Activated naive CD4-positive, alpha-beta T cell treated with anti-CD3 and anti-CD28 coated beads for 36 hours (primary cell): ENCODE measurements at regions not wholly inside any gene's neighbourhood (a gene's known extent, or its start where the extent isn't known, plus 50 kb on each side); places are given as distances from the start of the nearest gene placed in this dataset.

Experiments used
- CTCF ChIA-PET: fragments of 350-600 bp; sonication (Branson Sonifier 250); formaldehyde crosslinking; loops from one replicate; lab custom pipeline; 2021; ENCODE audit warnings: antibody characterized with exemption; lab: Charles Lee
- DNase-seq: peaks from one replicate; pipeline ENCODE4 v3.0.0-alpha.2; 2020
- H3K27ac Mint-ChIP-seq: one replicate; pipeline ENCODE4 v1.8.0; 2021; ENCODE audit warnings: mild to moderate bottlenecking, mixed read lengths
- H3K27me3 Mint-ChIP-seq: one replicate; pipeline ENCODE4 v1.8.0; 2021; ENCODE audit warnings: low read depth, mixed read lengths
- H3K36me3 Mint-ChIP-seq: one replicate; pipeline ENCODE4 v1.8.0; 2021; ENCODE audit warnings: low read depth, mixed read lengths
- H3K4me1 Mint-ChIP-seq: one replicate; pipeline ENCODE4 v1.8.0; 2021; ENCODE audit warnings: low read depth, mixed read lengths
- H3K4me3 Mint-ChIP-seq: one replicate; pipeline ENCODE4 v1.8.0; 2021; ENCODE audit warnings: mild to moderate bottlenecking, moderate library complexity, mixed read lengths
- H3K9me3 Mint-ChIP-seq: one replicate; pipeline ENCODE4 v1.8.0; 2021; ENCODE audit warnings: mixed read lengths
- intact Hi-C: fragments of 100-400 bp; cut with micrococcal nuclease; formaldehyde crosslinking; loops from one replicate; pipeline ENCODE4 v1.15.1; 2023

DNA sequence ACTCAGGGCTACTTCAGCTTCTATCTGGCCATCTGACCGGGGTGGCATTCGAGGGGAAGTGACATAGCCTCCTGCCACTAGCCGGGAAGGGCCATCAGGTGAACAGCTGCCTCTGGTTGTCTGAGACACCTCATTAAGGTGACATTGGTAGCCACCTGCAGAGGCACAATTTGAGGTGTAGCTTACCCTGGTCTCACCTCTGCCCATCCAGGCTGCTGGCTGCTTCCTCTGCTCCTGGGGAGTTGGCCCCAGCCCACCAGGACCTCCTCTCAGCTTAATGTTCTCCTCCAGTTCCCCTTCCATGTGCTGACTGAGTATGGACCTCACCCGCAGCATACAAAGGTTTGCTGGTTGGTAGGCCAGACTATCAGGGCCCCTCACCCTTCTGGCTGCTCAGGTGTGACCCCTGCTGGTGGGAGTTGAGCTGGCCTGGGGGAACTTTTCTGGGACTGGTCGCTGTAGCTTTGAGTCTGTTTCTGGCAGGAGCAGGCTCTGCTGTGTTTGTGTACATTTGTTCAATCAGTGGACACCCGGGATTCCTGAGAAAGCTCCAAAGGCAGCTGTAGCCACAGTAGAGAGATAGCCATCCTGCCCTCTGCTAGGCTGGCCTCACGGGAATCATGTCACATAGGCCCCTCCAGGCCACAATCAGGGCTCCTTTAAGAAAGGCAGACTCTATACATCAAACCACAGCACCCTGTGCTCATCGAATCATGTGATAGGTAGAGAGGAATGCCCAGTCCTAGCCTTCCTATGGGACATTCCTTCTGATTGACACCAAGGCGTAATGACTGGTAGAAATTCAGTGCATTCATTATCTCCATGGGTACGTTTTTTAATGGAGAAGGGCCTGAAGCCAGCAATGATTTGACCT lies 295.1 kb upstream of the PLET1 start:
- Mint-ChIP-seq H3K27ac (no peak overlapping the region), H3K9me3 (no peaks in the 10 kb centered on the region), H3K36me3 (no peaks in the 10 kb centered on the region), H3K27me3 (no peaks in the 10 kb centered on the region), H3K4me3 (no peak overlapping the region), H3K4me1 (peaks cover 2% of the 10 kb centered on the region)
- DNase-seq: peak; percentile 81
- CTCF ChIA-PET: interaction anchor here (0.6 to 4.4 kb wide), 23 partner anchors 9 to 276 kb away, joined by 3 to 37 read pairs (median 5); no protein-coding TSS in a partner anchor
- intact Hi-C loops: loop anchor here (1.0 to 5.0 kb wide), 3 partner anchors 103 to 329 kb away; partner anchors contain the start of gene PTS

- no peak overlapping the region for H3K27ac Mint-ChIP-seq
- no peak overlapping the region for H3K4me3 Mint-ChIP-seq
- DNase-seq: no peak
- H3K9me3 Mint-ChIP-seq: no peaks in the 10 kb centered on the region
- peaks cover 2% of the 10 kb centered on the region for H3K4me1 Mint-ChIP-seq
- H3K27me3 Mint-ChIP-seq: peaks cover 5% of the 10 kb centered on the region
- CTCF ChIA-PET: interaction anchor here (0.7 kb wide), 1 partner anchor 620 kb away, joined by 3 read pairs; no protein-coding TSS in a partner anchor
- intact Hi-C loops: loop anchor here (5.0 kb wide), 1 partner anchor 106 kb away; no protein-coding TSS in a partner anchor
- H3K36me3 Mint-ChIP-seq: no peaks in the 10 kb centered on the region
These were observed 298.0 kb upstream of the PLET1 start for GRCh38 chr11:112558691-112559090.

- no peaks in the 10 kb centered on the region for H3K9me3 Mint-ChIP-seq
- H3K27me3 Mint-ChIP-seq: peaks cover 5% of the 10 kb centered on the region
- intact Hi-C loops: no loop called here
- no peak overlapping the region for H3K4me3 Mint-ChIP-seq
- H3K27ac Mint-ChIP-seq: no peak overlapping the region
- CTCF ChIA-PET: interaction anchor here (0.6 to 2.5 kb wide), 3 partner anchors 8 to 349 kb away, joined by 6 to 12 read pairs (median 7); no protein-coding TSS in a partner anchor
- no peaks in the 10 kb centered on the region for H3K36me3 Mint-ChIP-seq
- no peak for DNase-seq
- H3K4me1 Mint-ChIP-seq: no peaks in the 10 kb centered on the region
These were observed 303.1 kb upstream of the PLET1 start for GRCh38 chr11:112563808-112564207.

GRCh38 chr11:112564228-112564955 lies 303.7 kb upstream of the PLET1 start:
- H3K9me3 Mint-ChIP-seq: no peaks in the 10 kb centered on the region
- no peak overlapping the region for H3K27ac Mint-ChIP-seq
- H3K4me1 Mint-ChIP-seq: no peaks in the 10 kb centered on the region
- no peaks in the 10 kb centered on the region for H3K36me3 Mint-ChIP-seq
- DNase-seq: no peak
- CTCF ChIA-PET: interaction anchor here (0.6 to 2.5 kb wide), 3 partner anchors 9 to 349 kb away, joined by 6 to 12 read pairs (median 7); no protein-coding TSS in a partner anchor
- H3K4me3 Mint-ChIP-seq: no peak overlapping the region
- intact Hi-C loops: no loop called here
- peaks cover 5% of the 10 kb centered on the region for H3K27me3 Mint-ChIP-seq

- peaks cover 7% of the 10 kb centered on the region for H3K27me3 Mint-ChIP-seq
- H3K4me3 Mint-ChIP-seq: no peak overlapping the region
- intact Hi-C loops: no loop called here
- H3K4me1 Mint-ChIP-seq: no peaks in the 10 kb centered on the region
- H3K9me3 Mint-ChIP-seq: no peaks in the 10 kb centered on the region
- CTCF ChIA-PET: interaction anchor here (2.5 kb wide), 1 partner anchor 10 kb away, joined by 12 read pairs; no protein-coding TSS in a partner anchor
- H3K36me3 Mint-ChIP-seq: no peaks in the 10 kb centered on the region
- no peak overlapping the region for H3K27ac Mint-ChIP-seq
- no peak for DNase-seq
These were observed 304.9 kb upstream of the PLET1 start for GRCh38 chr11:112565551-112565950.

DNA sequence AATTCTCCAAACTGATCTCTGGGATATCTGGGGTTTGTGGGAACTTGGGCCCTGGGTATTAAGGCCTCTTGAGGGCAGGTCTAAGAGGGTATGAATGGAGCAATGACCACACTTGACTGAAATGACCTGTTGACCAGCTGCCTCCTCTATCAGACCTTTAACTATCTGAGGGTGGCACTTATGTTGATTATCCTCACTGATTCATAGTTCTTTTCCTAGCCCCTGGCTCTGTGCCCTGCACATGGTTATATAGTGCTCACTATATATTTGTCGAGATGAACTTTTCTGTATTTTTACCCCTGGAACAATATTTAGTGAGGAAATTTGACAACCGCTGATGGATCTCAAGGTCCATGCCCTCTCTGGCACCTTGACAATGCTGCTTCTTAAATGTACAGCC lies 305.5 kb upstream of the PLET1 start:
- H3K27ac Mint-ChIP-seq: no peak overlapping the region
- H3K27me3 Mint-ChIP-seq: peaks cover 7% of the 10 kb centered on the region
- no peaks in the 10 kb centered on the region for H3K36me3 Mint-ChIP-seq
- no peaks in the 10 kb centered on the region for H3K4me1 Mint-ChIP-seq
- intact Hi-C loops: no loop called here
- H3K4me3 Mint-ChIP-seq: no peak overlapping the region
- CTCF ChIA-PET: interaction anchor here (2.5 kb wide), 1 partner anchor 10 kb away, joined by 12 read pairs; no protein-coding TSS in a partner anchor
- DNase-seq: no peak
- no peaks in the 10 kb centered on the region for H3K9me3 Mint-ChIP-seq

DNA sequence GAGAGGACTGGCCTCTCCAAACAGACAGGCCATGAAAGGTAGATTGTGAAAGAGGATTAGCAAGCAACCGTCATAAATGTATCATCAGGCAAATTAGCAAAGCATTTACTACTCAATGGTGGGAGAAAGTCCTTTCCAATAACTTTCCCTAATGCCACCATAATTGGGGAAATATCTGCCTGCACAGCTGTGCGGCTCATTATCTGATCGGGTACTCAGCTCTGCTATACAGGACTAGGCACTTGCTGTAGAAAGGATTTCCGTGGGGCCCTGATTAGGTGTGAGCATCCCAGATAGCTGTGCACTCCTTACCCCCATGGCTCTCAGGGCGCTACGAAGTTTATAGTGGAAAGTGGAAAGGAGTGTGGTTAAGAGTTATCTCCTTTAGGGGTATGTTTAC lies 309.7 kb upstream of the PLET1 start:
- no peaks in the 10 kb centered on the region for H3K36me3 Mint-ChIP-seq
- CTCF ChIA-PET: interaction anchor here (1.0 to 1.9 kb wide), 3 partner anchors 15 to 23 kb away, joined by 4 to 5 read pairs (median 4); no protein-coding TSS in a partner anchor
- H3K27me3 Mint-ChIP-seq: peaks cover 2% of the 10 kb centered on the region
- DNase-seq: no peak
- no peaks in the 10 kb centered on the region for H3K4me1 Mint-ChIP-seq
- H3K4me3 Mint-ChIP-seq: no peak overlapping the region
- no peaks in the 10 kb centered on the region for H3K9me3 Mint-ChIP-seq
- intact Hi-C loops: no loop called here
- H3K27ac Mint-ChIP-seq: no peak overlapping the region

DNA sequence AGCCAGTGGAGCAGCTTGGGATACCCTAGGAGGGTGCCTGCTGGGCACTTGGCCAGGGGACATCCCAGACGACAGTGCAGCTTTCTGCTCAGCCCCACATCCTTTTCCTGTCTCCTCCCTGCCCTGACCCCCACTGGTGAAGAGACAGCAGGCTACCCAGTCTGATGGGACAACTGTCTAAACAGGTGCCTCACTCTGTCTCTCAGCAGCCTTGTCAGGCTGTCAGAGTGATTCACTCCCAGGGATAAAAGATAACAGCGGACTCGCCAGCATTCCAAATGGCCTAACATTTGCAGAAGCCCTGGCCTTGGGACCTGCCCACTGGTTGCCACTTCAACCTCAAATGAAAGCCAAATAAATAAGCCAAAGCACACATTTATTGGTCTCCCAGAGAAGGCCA lies 318.6 kb upstream of the PLET1 start:
- H3K27ac Mint-ChIP-seq: no peak overlapping the region
- H3K4me1 Mint-ChIP-seq: no peaks in the 10 kb centered on the region
- DNase-seq: no peak
- no peak overlapping the region for H3K4me3 Mint-ChIP-seq
- H3K27me3 Mint-ChIP-seq: no peaks in the 10 kb centered on the region
- no peaks in the 10 kb centered on the region for H3K9me3 Mint-ChIP-seq
- CTCF ChIA-PET: interaction anchor here (0.7 to 2.7 kb wide), 3 partner anchors 9 to 360 kb away, joined by 3 to 10 read pairs (median 3); no protein-coding TSS in a partner anchor
- no peaks in the 10 kb centered on the region for H3K36me3 Mint-ChIP-seq
- intact Hi-C loops: no loop called here

DNA sequence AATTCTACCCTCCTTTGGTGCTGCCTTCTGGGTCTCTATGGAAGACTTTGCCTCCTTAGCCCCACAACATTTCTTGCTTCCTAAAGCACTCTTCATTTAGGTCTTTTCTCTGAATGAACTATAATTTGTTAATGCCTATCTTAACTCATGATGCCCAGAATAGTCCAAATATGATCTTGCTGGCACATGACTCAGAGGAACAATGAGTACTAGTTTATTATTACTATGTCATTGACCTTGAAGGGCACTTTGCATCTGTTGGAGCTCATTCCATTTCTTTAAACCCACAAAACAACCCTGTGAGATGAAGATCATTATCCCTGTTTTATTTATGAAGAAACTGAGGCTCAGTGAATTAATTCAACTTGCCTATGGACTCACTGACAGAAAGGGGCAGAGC lies 320.2 kb upstream of the PLET1 start:
- H3K36me3 Mint-ChIP-seq: no peaks in the 10 kb centered on the region
- intact Hi-C loops: no loop called here
- H3K27me3 Mint-ChIP-seq: no peaks in the 10 kb centered on the region
- CTCF ChIA-PET: interaction anchor here (0.5 to 2.7 kb wide), 4 partner anchors 8 to 467 kb away, joined by 3 to 10 read pairs (median 4); no protein-coding TSS in a partner anchor
- no peak for DNase-seq
- H3K9me3 Mint-ChIP-seq: no peaks in the 10 kb centered on the region
- no peak overlapping the region for H3K4me3 Mint-ChIP-seq
- H3K27ac Mint-ChIP-seq: no peak overlapping the region
- no peaks in the 10 kb centered on the region for H3K4me1 Mint-ChIP-seq

- CTCF ChIA-PET: interaction anchor here (0.6 to 1.2 kb wide), 2 partner anchors 36 to 708 kb away, joined by 3 to 6 read pairs; no protein-coding TSS in a partner anchor
- no peaks in the 10 kb centered on the region for H3K9me3 Mint-ChIP-seq
- H3K4me1 Mint-ChIP-seq: no peaks in the 10 kb centered on the region
- intact Hi-C loops: no loop called here
- no peak overlapping the region for H3K27ac Mint-ChIP-seq
- H3K27me3 Mint-ChIP-seq: no peaks in the 10 kb centered on the region
- no peak for DNase-seq
- H3K4me3 Mint-ChIP-seq: no peak overlapping the region
- no peaks in the 10 kb centered on the region for H3K36me3 Mint-ChIP-seq
These were observed 321.1 kb upstream of the PLET1 start for GRCh38 chr11:112581747-112582146.

- Mint-ChIP-seq H3K27ac (no peak overlapping the region), H3K27me3 (no peaks in the 10 kb centered on the region), H3K9me3 (no peaks in the 10 kb centered on the region), H3K4me1 (no peaks in the 10 kb centered on the region), H3K4me3 (no peak overlapping the region), H3K36me3 (no peaks in the 10 kb centered on the region)
- no peak for DNase-seq
- intact Hi-C loops: no loop called here
- CTCF ChIA-PET: interaction anchor here (1.2 kb wide), 1 partner anchor 707 kb away, joined by 3 read pairs; no protein-coding TSS in a partner anchor
These were observed 321.7 kb upstream of the PLET1 start for GRCh38 chr11:112582366-112582765.
